ENCODE measurements at regions not wholly inside any gene's neighbourhood (a gene's known extent, or its start where the extent isn't known, plus 50 kb on each side); places are given as distances from the start of the nearest gene placed in this dataset.

DNA sequence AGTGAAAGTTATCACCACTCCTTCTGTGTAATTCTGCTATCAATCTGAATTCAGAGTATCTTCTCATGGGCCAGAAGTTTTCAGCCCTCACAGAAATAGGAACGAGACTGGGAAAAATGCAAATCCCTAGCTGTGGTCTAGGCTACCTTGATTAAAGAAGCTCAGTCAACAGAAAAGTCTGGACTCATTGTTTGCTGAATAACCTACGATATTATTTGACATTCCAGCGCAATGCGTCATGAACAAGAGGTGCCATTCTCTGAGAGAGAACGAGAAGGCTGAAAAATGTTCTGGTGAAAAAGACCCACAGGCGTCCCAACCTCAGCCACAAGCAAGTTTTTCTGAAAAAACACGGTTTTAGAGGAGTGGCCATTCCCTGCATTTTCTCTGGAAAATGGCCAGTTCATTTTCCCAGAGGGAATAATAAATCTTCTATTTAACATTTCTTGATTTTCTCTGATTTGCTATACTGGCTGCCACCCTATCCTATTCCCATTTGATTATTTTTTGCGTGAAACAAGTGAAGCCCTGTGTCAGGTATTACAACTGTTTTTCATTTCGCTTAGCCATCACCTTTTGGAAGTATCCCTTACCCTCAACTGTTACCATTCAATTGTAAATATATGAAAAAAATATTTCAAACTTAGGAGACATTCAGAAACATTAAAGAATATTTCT, 1117.6 kb upstream of the PRKX start:
- ATAC-seq: no peak

GRCh38 chrX:4825550-4825949, 1112.1 kb upstream of the PRKX start:
- no peak for DNase-seq (ENCODE audit: low spot score in 2 of 2)
- Mint-ChIP-seq H3K36me3 (no peaks in the 10 kb centered on the region), H3K27ac (no peak overlapping the region), H3K9me3 (peaks cover 4 to 5% of the 10 kb centered on the region in 2 donors)
- no peak for ATAC-seq

More for the DNA sequence above, 1117.6 kb upstream of the PRKX start:
- no peak overlapping the region for H3K27ac Mint-ChIP-seq
- DNase-seq (ENCODE audit: low spot score in 2 of 2): no peak
- no peaks in the 10 kb centered on the region for H3K36me3 Mint-ChIP-seq
- peaks cover 0 to 7% of the 10 kb centered on the region in 2 donors for H3K9me3 Mint-ChIP-seq

DNA sequence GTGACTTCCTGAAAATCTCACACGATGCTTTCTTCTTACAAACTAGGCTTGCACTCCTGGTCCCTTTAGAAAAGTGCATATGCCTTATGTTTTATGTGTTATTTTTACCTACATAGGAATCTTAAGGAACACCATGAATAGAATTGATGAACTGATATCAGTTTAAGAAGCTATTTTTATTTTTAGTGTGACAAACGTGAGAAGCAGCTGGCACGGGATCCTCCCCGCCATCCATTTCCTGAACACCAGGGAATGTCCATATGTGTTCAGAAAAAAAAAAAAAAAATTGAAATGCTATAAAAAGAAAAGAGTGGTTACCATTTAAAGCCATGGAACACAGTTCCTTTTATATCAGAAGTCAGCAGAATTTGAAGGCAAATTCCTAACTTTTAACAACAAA, 1096.1 kb upstream of the PRKX start:
- ATAC-seq: no peak
- H3K9me3 Mint-ChIP-seq: no peaks in the 10 kb centered on the region
- no peaks in the 10 kb centered on the region for H3K36me3 Mint-ChIP-seq

GRCh38 chrX:4805502-4805901, 1092.1 kb upstream of the PRKX start:
- ATAC-seq: no peak
- H3K9me3 Mint-ChIP-seq: no peaks in the 10 kb centered on the region
- H3K36me3 Mint-ChIP-seq: no peaks in the 10 kb centered on the region
- DNase-seq (ENCODE audit: low spot score in 2 of 2): no peak
- no peak overlapping the region for H3K27ac Mint-ChIP-seq

More for the DNA sequence above, 1096.1 kb upstream of the PRKX start:
- H3K27ac Mint-ChIP-seq: no peak overlapping the region
- no peak for DNase-seq (ENCODE audit: low spot score in 2 of 2)

GRCh38 chrX:4800756-4801155, 1087.3 kb upstream of the PRKX start:
- ATAC-seq: no peak
- Mint-ChIP-seq H3K36me3 (no peaks in the 10 kb centered on the region), H3K9me3 (no peaks in the 10 kb centered on the region), H3K27ac (no peak overlapping the region)
- no peak for DNase-seq (ENCODE audit: low spot score in 2 of 2)

DNA sequence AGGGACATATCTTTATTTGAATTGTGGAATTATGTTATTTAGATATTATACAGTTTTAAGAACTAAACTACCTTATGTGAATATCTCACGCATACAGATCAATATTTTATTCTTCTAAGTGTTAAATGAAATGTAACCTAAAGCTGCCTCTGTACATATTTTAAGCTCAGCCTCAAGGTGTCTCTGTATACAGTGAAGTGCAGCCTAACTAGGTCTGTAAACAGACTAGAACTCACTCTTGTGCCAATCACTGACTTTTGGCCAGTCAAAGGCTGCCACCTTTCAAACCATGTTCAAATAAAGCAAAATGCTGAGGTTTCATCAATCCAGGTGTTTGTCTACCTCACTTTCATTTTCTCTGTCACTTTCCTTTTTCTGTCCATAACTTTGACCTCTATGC, 1074.5 kb upstream of the PRKX start:
- ATAC-seq (no peak), DNase-seq (ENCODE audit: low spot score in 2 of 2) (no peak)
- Mint-ChIP-seq H3K9me3 (no peaks in the 10 kb centered on the region), H3K27ac (no peak overlapping the region), H3K36me3 (no peaks in the 10 kb centered on the region)

DNA sequence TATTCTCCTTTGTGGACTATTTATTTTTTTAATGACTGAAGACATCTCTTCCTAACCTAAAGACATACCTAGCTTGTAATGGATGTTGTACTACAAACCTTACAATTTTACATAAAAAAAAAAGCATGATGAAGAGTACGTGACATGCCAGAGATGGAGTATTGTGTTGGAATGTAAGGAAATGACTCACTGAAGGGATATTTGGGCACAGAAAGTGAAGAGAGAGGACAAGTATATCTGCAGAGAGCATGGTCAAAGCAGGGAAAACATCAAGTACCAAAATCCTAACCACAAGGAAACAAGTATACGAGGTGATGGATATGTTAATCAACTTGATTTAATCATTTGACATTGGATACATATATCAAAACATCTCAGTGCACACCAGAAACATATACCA, 1051.4 kb upstream of the PRKX start:
- DNase-seq (ENCODE audit: low spot score in 2 of 2) (no peak), ATAC-seq (no peak)
- H3K27ac Mint-ChIP-seq: no peak overlapping the region
- H3K36me3 Mint-ChIP-seq: no peaks in the 10 kb centered on the region
- H3K9me3 Mint-ChIP-seq: peaks cover 5 to 7% of the 10 kb centered on the region in 2 donors

- no peaks in the 10 kb centered on the region for H3K36me3 Mint-ChIP-seq
- ATAC-seq (no peak), DNase-seq (ENCODE audit: low spot score in 2 of 2) (no peak)
- peaks cover 5 to 7% of the 10 kb centered on the region in 2 donors for H3K9me3 Mint-ChIP-seq
- no peak overlapping the region for H3K27ac Mint-ChIP-seq
These were observed 1048.7 kb upstream of the PRKX start for GRCh38 chrX:4762196-4762595.

DNA sequence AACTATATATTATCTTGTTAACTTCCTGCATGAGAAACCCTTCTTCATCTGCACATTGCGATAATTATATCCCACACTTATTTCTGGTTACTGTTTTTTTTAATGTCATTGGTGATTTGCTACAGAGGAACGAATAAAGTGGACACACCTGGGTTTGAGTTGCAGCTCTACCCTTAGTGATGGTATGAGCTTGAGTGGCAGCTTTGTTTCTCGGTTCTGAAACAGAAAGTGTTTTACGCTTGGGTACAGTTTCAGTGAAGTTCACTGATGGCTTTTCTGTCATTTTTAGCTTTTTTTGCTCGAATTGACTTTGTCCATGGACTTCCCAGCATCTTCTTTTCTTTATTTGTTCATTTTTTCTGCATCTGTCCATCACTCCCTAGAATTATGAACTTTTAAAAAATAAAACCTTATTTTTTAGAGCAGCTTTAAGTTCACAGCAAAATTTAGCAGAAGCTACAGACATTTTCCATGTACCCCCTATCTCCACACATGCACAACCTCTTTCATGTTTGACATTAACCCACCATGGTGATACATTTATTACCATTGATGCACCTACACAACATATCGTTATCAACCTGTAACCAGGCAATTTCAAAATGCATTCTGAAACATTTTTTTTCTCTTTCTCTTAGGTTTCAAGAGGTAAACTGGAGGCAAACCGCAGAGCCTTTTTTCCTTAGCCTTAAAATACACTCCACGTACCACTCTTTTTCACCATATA, 1041.6 kb upstream of the PRKX start:
- Mint-ChIP-seq H3K9me3 (peaks cover 0 to 4% of the 10 kb centered on the region in 2 donors), H3K27ac (no peak overlapping the region), H3K36me3 (no peaks in the 10 kb centered on the region)
- ATAC-seq (no peak), DNase-seq (ENCODE audit: low spot score in 2 of 2) (no peak)

- ATAC-seq (no peak), DNase-seq (ENCODE audit: low spot score in 2 of 2) (no peak)
- Mint-ChIP-seq H3K9me3 (no peaks in the 10 kb centered on the region), H3K27ac (no peak overlapping the region), H3K36me3 (no peaks in the 10 kb centered on the region)
These were observed 1027.6 kb upstream of the PRKX start for GRCh38 chrX:4741024-4741423.

DNA sequence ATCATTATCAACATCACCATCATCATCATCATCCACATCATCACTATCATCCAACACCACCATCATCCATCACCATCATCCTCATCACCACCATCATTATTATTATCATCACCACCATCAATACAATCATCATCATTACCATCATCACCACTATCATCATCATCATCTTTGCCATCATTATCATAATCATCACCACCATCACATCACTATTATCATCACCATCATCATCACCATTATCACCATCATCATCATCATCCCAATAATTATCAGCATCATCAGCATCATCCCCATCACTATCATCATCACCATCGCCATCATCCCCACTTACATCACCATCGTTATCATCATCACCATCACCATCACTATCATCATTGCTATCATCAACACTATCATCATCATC, 1021.9 kb upstream of the PRKX start:
- Mint-ChIP-seq H3K27ac (no peak overlapping the region), H3K36me3 (no peaks in the 10 kb centered on the region), H3K9me3 (no peaks in the 10 kb centered on the region)
- ATAC-seq (no peak), DNase-seq (ENCODE audit: low spot score in 2 of 2) (no peak)

DNA sequence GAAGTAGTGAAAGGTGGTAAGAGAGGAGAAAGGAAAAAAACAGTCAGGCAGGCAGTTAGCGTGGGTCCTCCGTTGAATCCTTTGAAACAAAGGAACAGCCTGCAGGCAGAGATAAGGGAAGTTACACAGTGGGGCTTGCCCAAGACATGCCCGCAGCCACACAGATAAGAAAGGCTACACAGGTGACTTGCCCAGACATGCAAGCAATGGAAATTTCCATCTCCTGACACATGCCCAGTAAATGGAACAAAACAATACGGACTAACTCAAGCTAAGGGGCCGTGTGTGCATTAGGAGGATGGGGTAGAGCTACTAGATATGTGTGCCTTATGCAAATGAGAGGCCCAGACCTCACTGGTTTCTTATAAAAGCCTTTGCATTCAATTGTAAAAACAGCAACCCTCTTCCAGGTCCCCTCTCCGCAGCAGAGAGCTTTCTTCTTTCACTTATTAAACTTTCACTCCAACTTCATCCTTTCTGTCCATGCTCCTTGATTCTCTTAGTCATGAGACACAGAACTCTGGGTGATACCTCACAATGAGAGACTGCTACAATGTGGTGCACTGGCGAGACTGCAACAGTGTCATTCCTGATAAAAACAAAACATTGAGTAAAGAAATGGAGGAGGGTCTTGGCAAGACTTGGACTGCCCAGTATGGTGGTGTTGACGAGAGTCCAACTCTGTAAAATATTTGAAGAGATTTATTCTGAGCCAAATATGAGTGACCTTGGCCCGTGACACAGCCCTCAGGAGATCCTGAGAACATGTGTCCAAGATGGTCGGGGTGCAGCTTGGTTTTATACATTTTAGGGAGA, 997.4 kb upstream of the PRKX start:
- Mint-ChIP-seq H3K36me3 (no peaks in the 10 kb centered on the region), H3K9me3 (peaks cover 0 to 3% of the 10 kb centered on the region in 2 donors), H3K27ac (peak overlapping the region in 1 of 2 donors; percentile 86)
- DNase-seq (ENCODE audit: low spot score in 2 of 2): no peak
- ATAC-seq: peak in 1 of 2 donors; percentile 84

DNA sequence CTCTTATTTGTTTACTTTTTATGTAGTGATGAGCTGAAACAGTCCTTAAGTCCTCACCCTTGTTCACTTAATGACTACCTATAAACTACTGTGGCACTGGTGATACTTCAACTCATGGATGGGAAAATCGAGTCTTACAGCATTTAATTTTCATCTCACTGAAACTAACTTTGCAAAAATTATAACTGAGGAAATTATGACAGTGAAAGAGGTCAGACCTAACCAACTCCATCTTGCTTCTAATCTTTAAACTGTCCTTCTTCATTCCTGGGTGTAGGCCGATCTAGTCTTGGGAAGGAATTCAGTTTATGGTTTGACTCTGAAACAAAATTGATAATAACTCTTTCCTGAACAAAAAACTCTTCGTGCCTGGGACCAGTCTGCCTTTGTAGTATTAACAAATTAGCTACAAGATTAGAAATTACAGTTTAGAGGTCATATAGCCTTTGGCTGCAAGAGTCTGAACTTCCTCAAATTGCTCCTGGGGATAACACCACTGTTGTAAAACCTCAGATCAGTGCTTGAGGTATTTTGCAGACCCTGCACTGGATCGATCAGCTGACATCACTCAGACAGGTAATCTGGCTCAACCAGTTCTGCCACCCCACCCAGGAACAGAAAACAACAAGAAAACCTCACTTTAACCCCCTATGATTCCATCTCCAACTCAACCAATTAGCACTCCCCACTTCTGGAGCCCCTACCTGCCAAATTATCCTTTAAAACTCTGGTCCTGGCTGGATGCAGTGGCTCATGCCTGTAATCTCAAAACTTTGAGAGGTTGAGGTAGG, 995.7 kb upstream of the PRKX start:
- ATAC-seq (no peak), DNase-seq (ENCODE audit: low spot score in 2 of 2) (no peak)
- Mint-ChIP-seq H3K36me3 (no peaks in the 10 kb centered on the region), H3K27ac (no peak overlapping the region), H3K9me3 (no peaks in the 10 kb centered on the region)

- DNase-seq (ENCODE audit: low spot score in 2 of 2): no peak
- ATAC-seq: no peak
- Mint-ChIP-seq H3K9me3 (no peaks in the 10 kb centered on the region), H3K36me3 (no peaks in the 10 kb centered on the region), H3K27ac (no peak overlapping the region)
These were observed 993.5 kb upstream of the PRKX start for GRCh38 chrX:4706961-4707360.

DNA sequence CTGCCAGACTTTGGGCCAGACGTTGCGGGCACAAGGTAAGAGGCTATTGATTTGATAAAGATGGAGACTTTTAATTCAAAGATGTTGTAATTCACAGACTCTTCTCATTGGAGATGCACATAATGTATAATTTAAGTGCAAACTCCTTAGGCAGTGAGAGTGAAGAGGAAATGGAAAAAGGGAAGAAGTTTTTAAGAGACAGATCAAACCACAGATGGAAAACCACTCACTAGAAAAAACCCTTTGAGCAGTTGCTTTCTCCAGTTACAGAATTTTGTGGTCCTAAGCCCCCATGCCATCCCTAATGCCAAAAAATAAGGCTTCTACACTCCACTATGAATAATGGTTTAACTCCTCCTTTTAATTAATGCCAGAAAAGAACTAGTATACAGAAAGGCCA, 977.1 kb upstream of the PRKX start:
- Mint-ChIP-seq H3K27ac (no peak overlapping the region), H3K9me3 (no peaks in the 10 kb centered on the region), H3K36me3 (no peaks in the 10 kb centered on the region)
- no peak for ATAC-seq
- no peak for DNase-seq (ENCODE audit: low spot score in 2 of 2)

DNA sequence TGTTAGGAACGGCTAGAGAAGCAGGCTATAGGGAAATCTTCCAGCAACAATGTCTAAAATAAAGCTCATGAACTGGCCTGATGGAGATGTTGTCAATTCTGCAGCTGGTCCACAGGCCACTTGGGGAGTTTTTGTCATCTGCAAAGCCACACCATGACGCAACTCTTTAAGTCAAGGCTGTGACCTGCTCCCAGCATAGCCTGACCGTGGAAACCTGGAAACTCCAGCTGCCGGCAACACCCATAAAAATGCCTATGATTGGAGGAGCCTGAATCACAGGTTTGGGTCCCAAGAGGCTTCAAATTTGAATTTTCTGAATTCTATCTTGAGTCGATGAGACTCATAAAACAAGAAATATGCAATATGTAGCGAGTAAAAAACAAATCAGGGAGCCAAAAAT, 969.2 kb upstream of the PRKX start:
- ATAC-seq (no peak), DNase-seq (ENCODE audit: low spot score in 2 of 2) (no peak)
- Mint-ChIP-seq H3K27ac (no peak overlapping the region), H3K36me3 (no peaks in the 10 kb centered on the region), H3K9me3 (peaks cover 0 to 4% of the 10 kb centered on the region in 2 donors)
